GM12878 (cell line): ENCODE measurements at regions not wholly inside any gene's neighbourhood (a gene's known extent, or its start where the extent isn't known, plus 50 kb on each side); places are given as distances from the start of the nearest gene placed in this dataset.

ENCODE experiments used
- CBX5 ChIP-seq: sonication (generic); IDR thresholded peaks from 2 replicates; pipeline ENCODE4 v1.6.1; 2016; ENCODE audit warnings: low read depth, moderate library complexity, mild to moderate bottlenecking, inconsistent platforms
- MYC ChIP-seq: IDR thresholded peaks from 2 replicates; pipeline ENCODE4 v1.6.1; 2011; ENCODE audit warnings: mild to moderate bottlenecking, low read length, moderate library complexity, inconsistent platforms; ENCODE audit not compliant: insufficient read depth, insufficient replicate concordance, insufficient read length, severe bottlenecking
- POLR2A ChIP-seq: IDR thresholded peaks from 2 replicates; pipeline ENCODE4 v1.6.1; 2011; ENCODE audit warnings: low read depth, mild to moderate bottlenecking, low read length
- SIN3A ChIP-seq: IDR thresholded peaks from 2 replicates; pipeline ENCODE4 v1.6.1; 2012; ENCODE audit warnings: low read depth, low read length, improper control_type of control experiment
- SMC3 ChIP-seq: IDR thresholded peaks from 2 replicates; pipeline ENCODE4 v1.6.1; 2011; ENCODE audit warnings: low read length, improper control_type of control experiment, borderline replicate concordance
- TAF1 ChIP-seq: IDR thresholded peaks from 2 replicates; pipeline ENCODE4 v1.6.1; 2011; ENCODE audit warnings: mild to moderate bottlenecking, low read depth, low read length, borderline replicate concordance
- ZNF24 ChIP-seq: fragments of 450-650 bp; IDR thresholded peaks from 2 replicates; pipeline ENCODE4 v1.6.1; 2017; ENCODE audit warnings: antibody characterized with exemption, mild to moderate bottlenecking
- TF ChIP-seq, protein P1 (sequence below), 3 experiments: IDR thresholded peaks in 2 of 3; conservative IDR thresholded peaks in 1 of 3; 2 replicates each; pipeline ENCODE4 v1.5.1; 2011; ENCODE audit warnings: low read depth in 3 of 3, low read length in 3 of 3, mild to moderate bottlenecking in 3 of 3, control low read depth in 2 of 3, moderate library complexity in 2 of 3, inconsistent platforms in 1 of 3, mixed read lengths in 1 of 3; ENCODE audit not compliant: control insufficient read depth in 2 of 3, insufficient read depth in 1 of 3; ENCODE audit errors: extremely low read depth in 1 of 3

DNA sequence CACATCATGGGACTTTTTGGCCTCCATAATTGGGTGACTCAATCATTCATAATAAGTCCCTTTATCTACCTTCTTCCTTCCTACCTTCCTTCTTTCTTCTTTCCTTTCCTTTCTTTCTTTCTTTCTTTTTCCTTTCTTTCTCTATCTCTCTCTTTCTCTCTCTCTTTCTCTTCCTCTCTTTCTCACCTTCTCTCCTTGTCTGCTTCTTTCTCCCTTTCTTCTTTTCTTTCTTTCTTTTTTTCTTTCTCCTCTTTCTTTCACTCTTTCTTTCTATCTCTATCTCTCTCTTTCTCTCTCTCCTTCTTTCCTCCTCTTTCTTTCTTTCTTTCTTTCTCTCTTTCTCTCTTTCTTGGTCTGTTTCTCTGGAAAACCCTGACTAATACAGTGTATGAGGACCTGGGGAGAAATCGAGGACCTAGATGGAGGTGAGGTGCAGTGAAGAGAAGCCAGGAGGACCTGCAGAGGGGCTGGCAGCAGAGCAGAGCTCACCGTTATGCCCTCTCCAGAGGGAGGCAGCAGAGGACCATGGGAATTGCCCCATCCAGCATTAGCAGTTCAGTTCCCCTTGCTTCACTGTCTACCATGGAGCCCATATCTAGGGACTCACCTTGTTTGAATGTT, 52.7 kb upstream of the BTRC start:
- TF ChIP-seq SMC3 (peak; percentile 50; the same call in 1 of the 2 replicates), SIN3A (no peak), POLR2A (no peak), MYC (no peak), TAF1 (no peak), CBX5 (no peak), ZNF24 (no peak)
- TF ChIP-seq, protein P1, sequence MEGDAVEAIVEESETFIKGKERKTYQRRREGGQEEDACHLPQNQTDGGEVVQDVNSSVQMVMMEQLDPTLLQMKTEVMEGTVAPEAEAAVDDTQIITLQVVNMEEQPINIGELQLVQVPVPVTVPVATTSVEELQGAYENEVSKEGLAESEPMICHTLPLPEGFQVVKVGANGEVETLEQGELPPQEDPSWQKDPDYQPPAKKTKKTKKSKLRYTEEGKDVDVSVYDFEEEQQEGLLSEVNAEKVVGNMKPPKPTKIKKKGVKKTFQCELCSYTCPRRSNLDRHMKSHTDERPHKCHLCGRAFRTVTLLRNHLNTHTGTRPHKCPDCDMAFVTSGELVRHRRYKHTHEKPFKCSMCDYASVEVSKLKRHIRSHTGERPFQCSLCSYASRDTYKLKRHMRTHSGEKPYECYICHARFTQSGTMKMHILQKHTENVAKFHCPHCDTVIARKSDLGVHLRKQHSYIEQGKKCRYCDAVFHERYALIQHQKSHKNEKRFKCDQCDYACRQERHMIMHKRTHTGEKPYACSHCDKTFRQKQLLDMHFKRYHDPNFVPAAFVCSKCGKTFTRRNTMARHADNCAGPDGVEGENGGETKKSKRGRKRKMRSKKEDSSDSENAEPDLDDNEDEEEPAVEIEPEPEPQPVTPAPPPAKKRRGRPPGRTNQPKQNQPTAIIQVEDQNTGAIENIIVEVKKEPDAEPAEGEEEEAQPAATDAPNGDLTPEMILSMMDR (IDR thresholded peaks at IDR 0.05 in 2 of 3, conservative IDR thresholded peaks at IDR 0.05 in 1 of 3; ENCODE audit: control insufficient read depth in 2 of 3, extremely low read depth in 1 of 3, insufficient read depth in 1 of 3, low read depth in 3 of 3, low read length in 3 of 3) = peak; percentile 29 to 57 (median 53); a peak in 4 of 6 replicates
